WERI-Rb-1 (cell line): ENCODE measurements at regions not wholly inside any gene's neighbourhood (a gene's known extent, or its start where the extent isn't known, plus 50 kb on each side); places are given as distances from the start of the nearest gene placed in this dataset.
A peak's percentile ranks its signal among the peaks of the same experiment; 100 is the strongest.

Experiments used
- DNase-seq: peaks from one replicate; pipeline ENCODE4 v3.0.0-alpha.2; 2020
- H3K27ac ChIP-seq: fragments of 250-450 bp; sonication (Bioruptor Pico); 2 replicates; pipeline ENCODE4 v1.5.1; 2020; ENCODE audit warnings: mild to moderate bottlenecking, moderate library complexity
- H3K27me3 ChIP-seq: fragments of 250-450 bp; sonication (Bioruptor Pico); 2 replicates; pipeline ENCODE4 v1.5.1; 2021; ENCODE audit warnings: mild to moderate bottlenecking, low read depth, moderate library complexity; ENCODE audit not compliant: insufficient read depth, severe bottlenecking
- H3K36me3 ChIP-seq: fragments of 250-450 bp; sonication (Bioruptor Pico); 2 replicates; pipeline ENCODE4 v1.5.1; 2020; ENCODE audit warnings: mild to moderate bottlenecking, moderate library complexity
- H3K4me3 ChIP-seq: 2 replicates; pipeline ENCODE4 v1.5.1; 2011; ENCODE audit warnings: low read depth, mild to moderate bottlenecking, control low read depth, low read length
- H3K9me3 ChIP-seq: fragments of 250-450 bp; sonication (Bioruptor Pico); 2 replicates; pipeline ENCODE4 v1.5.1; 2021; ENCODE audit warnings: mild to moderate bottlenecking, moderate library complexity; ENCODE audit not compliant: severe bottlenecking
- CTCF ChIP-seq: IDR thresholded peaks from 2 replicates; pipeline ENCODE4 v1.5.1; 2011; ENCODE audit warnings: low read depth, mild to moderate bottlenecking, control low read depth, inconsistent platforms, low read length

GRCh38 chr2:23128684-23129292, 256.2 kb upstream of the KLHL29 start:
- Histone ChIP-seq H3K36me3 (no peaks in the 10 kb centered on the region), H3K27ac (no peak overlapping the region), H3K27me3 (no peaks in the 10 kb centered on the region), H3K9me3 (peaks cover 11% of the 10 kb centered on the region), H3K4me3 (no peak overlapping the region)
- no peak for TF ChIP-seq CTCF
- no peak for DNase-seq

GRCh38 chr2:23131066-23131575, 253.9 kb upstream of the KLHL29 start:
- Histone ChIP-seq H3K9me3 (peaks cover 11% of the 10 kb centered on the region), H3K36me3 (no peaks in the 10 kb centered on the region), H3K4me3 (no peak overlapping the region), H3K27me3 (no peaks in the 10 kb centered on the region), H3K27ac (no peak overlapping the region)
- no peak for TF ChIP-seq CTCF
- DNase-seq, result peak; percentile 61

GRCh38 chr2:23132000-23132399, 253.0 kb upstream of the KLHL29 start:
- H3K4me3 ChIP-seq, result no peak overlapping the region
- no peaks in the 10 kb centered on the region for H3K27me3 ChIP-seq
- H3K36me3 ChIP-seq, result no peaks in the 10 kb centered on the region
- peaks cover 11% of the 10 kb centered on the region for H3K9me3 ChIP-seq
- no peak for TF ChIP-seq CTCF
- no peak overlapping the region for H3K27ac ChIP-seq
- no peak for DNase-seq

- H3K27ac ChIP-seq, result no peak overlapping the region
- TF ChIP-seq CTCF, result no peak
- H3K27me3 ChIP-seq, result no peaks in the 10 kb centered on the region
- H3K36me3 ChIP-seq, result no peaks in the 10 kb centered on the region
- no peak overlapping the region for H3K4me3 ChIP-seq
- H3K9me3 ChIP-seq, result peaks cover 10% of the 10 kb centered on the region
- no peak for DNase-seq
Observed at GRCh38 chr2:23132823-23133595, 252.0 kb upstream of the KLHL29 start.

GRCh38 chr2:23134726-23135125, 250.3 kb upstream of the KLHL29 start:
- Histone ChIP-seq H3K9me3 (no peaks in the 10 kb centered on the region), H3K4me3 (no peak overlapping the region), H3K27ac (no peak overlapping the region), H3K36me3 (no peaks in the 10 kb centered on the region), H3K27me3 (no peaks in the 10 kb centered on the region)
- TF ChIP-seq CTCF, result no peak
- no peak for DNase-seq
